Left ventricle myocardium inferior (tissue), 1 donor: ENCODE measurements at regions not wholly inside any gene's neighbourhood (a gene's known extent, or its start where the extent isn't known, plus 50 kb on each side); places are given as distances from the start of the nearest gene placed in this dataset.

Experiments
- DNase-seq: peaks from one replicate; pipeline ENCODE4 v3.0.0-alpha.2; 2020
- H3K27ac ChIP-seq: fragments of 200-600 bp; replicated peaks from 2 replicates; pipeline ENCODE4 v1.8.0; 2021
- H3K27me3 ChIP-seq: fragments of 200-600 bp; 2 replicates; pipeline ENCODE4 v1.8.0; 2021; ENCODE audit warnings: low read depth
- H3K36me3 ChIP-seq: fragments of 200-600 bp; 2 replicates; pipeline ENCODE4 v1.8.0; 2021
- H3K4me1 ChIP-seq: fragments of 200-600 bp; 2 replicates; pipeline ENCODE4 v1.8.0; 2021
- H3K4me3 ChIP-seq: fragments of 200-600 bp; 2 replicates; pipeline ENCODE4 v1.8.0; 2021; ENCODE audit warnings: mild to moderate bottlenecking, moderate library complexity
- H3K9me3 ChIP-seq: fragments of 200-600 bp; replicated peaks from 2 replicates; pipeline ENCODE4 v1.8.0; 2021
- intact Hi-C: fragments of 100-400 bp; cut with micrococcal nuclease; formaldehyde crosslinking; loops from one replicate; pipeline ENCODE4 v1.11.0; 2022
- TF ChIP-seq, protein P1 (sequence below): fragments of 200-600 bp; IDR thresholded peaks from 2 replicates; pipeline ENCODE4 v1.8.0; 2021; ENCODE audit warnings: antibody characterized with exemption, mild to moderate bottlenecking, borderline replicate concordance
- donor health status: DM: no; HTN: yes; CAD: no; lungs with severe emphysema.

DNA sequence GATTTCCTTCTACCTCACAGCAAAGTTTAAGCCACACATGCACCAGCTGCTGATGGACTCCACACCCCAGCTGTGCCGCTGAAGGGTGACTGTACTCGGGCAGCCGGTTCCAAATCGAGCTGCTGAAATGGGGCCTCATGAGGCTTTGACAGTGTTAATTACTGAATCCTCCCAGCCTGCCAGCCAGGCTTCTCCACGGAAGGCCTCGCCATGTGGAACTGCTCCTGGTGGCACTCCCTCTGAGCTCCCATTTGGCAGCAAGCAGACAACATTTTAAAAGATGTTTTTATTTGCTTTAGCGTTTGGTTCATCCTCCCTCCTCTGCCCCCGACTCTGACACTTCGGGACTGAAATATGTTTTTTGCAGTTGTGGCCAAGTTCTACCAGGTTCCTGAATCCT lies 479.4 kb upstream of the MPDZ start:
- peak; percentile 54 for DNase-seq
- peaks cover 4% of the 10 kb centered on the region for H3K4me1 ChIP-seq
- TF ChIP-seq, protein P1, sequence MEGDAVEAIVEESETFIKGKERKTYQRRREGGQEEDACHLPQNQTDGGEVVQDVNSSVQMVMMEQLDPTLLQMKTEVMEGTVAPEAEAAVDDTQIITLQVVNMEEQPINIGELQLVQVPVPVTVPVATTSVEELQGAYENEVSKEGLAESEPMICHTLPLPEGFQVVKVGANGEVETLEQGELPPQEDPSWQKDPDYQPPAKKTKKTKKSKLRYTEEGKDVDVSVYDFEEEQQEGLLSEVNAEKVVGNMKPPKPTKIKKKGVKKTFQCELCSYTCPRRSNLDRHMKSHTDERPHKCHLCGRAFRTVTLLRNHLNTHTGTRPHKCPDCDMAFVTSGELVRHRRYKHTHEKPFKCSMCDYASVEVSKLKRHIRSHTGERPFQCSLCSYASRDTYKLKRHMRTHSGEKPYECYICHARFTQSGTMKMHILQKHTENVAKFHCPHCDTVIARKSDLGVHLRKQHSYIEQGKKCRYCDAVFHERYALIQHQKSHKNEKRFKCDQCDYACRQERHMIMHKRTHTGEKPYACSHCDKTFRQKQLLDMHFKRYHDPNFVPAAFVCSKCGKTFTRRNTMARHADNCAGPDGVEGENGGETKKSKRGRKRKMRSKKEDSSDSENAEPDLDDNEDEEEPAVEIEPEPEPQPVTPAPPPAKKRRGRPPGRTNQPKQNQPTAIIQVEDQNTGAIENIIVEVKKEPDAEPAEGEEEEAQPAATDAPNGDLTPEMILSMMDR = no peak
- no peak overlapping the region for H3K27ac ChIP-seq
- H3K27me3 ChIP-seq = no peaks in the 10 kb centered on the region
- H3K4me3 ChIP-seq = no peak overlapping the region
- H3K9me3 ChIP-seq = no peaks in the 10 kb centered on the region
- no peaks in the 10 kb centered on the region for H3K36me3 ChIP-seq
- intact Hi-C loops = no loop called here

DNA sequence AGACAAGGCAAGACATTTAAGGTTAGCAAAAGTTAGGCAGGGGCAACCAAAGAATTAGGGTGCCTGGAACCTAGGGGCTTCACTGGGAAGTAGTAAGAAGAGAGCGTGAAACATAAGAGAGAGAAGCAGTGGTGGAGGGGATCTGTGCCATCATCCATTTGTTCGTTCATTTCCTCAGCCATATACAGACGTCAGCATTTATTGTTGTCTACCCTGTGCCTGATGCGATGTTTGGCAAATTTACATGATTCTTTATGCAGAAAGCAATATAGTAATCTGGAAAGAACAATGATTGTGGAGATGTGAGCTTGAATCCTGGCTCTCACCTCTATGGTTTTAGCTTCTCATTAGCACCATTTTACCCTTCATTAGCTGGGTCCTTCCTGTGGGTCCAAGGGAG lies 477.5 kb upstream of the MPDZ start:
- no peaks in the 10 kb centered on the region for H3K27me3 ChIP-seq
- intact Hi-C loops = no loop called here
- no peaks in the 10 kb centered on the region for H3K36me3 ChIP-seq
- TF ChIP-seq, protein P1 = no peak
- no peak overlapping the region for H3K4me3 ChIP-seq
- H3K4me1 ChIP-seq = peaks cover 4% of the 10 kb centered on the region
- no peak for DNase-seq
- no peak overlapping the region for H3K27ac ChIP-seq
- no peaks in the 10 kb centered on the region for H3K9me3 ChIP-seq

DNA sequence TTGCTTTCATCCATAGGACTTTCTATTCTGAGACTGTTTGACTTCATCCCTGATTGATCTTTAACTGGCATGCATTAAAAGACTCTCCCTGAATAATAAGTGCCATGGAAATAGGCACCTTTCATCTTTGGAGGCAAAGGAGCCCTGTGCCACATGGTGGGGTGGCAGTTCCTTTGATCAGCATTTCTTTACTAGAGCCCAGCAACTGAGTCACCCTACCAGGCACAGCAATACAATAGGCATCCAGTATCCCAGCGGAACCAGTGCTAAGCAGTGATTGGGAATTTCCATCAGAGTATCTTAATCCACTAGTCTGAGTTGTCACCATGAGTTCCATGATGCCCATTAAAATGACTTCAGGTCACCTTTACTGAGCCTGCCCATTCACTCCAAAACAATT lies 476.1 kb upstream of the MPDZ start:
- no peak overlapping the region for H3K27ac ChIP-seq
- intact Hi-C loops = no loop called here
- H3K36me3 ChIP-seq = no peaks in the 10 kb centered on the region
- H3K27me3 ChIP-seq = no peaks in the 10 kb centered on the region
- no peak for DNase-seq
- H3K4me1 ChIP-seq = peaks cover 4% of the 10 kb centered on the region
- no peaks in the 10 kb centered on the region for H3K9me3 ChIP-seq
- no peak overlapping the region for H3K4me3 ChIP-seq
- TF ChIP-seq, protein P1 = no peak

DNA sequence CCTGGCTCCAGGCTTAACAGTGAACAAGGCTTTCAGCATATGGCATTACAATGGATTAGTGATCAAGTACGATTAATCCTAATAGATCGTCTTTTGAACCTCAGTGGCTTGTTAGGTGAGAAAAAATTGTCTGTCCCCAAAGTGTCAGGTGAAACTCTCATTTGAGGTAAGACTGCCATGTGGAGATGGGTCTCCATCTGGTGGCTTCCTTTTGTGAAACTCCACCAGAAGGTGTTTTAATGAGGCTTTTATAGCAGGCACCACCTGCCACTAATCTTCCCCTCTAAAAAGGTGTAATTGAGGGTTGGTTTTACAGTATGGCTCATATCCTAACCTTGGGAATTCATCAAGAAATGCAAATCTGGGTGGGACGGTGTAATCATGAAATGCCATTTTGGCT lies 471.1 kb upstream of the MPDZ start:
- intact Hi-C loops = no loop called here
- Histone ChIP-seq H3K4me1 (no peaks in the 10 kb centered on the region), H3K27ac (no peak overlapping the region), H3K27me3 (no peaks in the 10 kb centered on the region), H3K4me3 (no peak overlapping the region), H3K36me3 (no peaks in the 10 kb centered on the region), H3K9me3 (peaks cover 4% of the 10 kb centered on the region)
- TF ChIP-seq, protein P1 = no peak
- DNase-seq = no peak

DNA sequence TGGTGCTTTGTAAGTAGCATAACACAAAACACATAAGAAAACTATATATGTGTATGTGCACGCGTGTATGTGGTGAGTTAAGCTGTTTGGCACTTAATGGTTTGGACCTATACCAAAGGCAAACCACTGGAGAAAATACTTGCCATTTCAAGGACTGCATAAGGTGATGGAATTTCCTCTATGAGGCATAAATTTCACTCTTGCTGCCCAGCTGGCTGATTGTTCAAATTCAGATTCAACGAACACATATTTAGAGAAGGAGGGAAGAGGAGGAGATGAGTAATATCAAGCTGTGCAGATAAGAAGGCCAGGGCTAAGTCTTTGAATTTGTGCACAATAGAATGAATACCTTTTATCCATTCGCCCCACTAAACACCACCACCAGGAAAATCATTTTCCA lies 470.6 kb upstream of the MPDZ start:
- DNase-seq = no peak
- intact Hi-C loops = no loop called here
- H3K9me3 ChIP-seq = peaks cover 4% of the 10 kb centered on the region
- H3K27ac ChIP-seq = no peak overlapping the region
- no peak overlapping the region for H3K4me3 ChIP-seq
- no peaks in the 10 kb centered on the region for H3K27me3 ChIP-seq
- H3K4me1 ChIP-seq = no peaks in the 10 kb centered on the region
- H3K36me3 ChIP-seq = no peaks in the 10 kb centered on the region
- TF ChIP-seq, protein P1 = no peak

DNA sequence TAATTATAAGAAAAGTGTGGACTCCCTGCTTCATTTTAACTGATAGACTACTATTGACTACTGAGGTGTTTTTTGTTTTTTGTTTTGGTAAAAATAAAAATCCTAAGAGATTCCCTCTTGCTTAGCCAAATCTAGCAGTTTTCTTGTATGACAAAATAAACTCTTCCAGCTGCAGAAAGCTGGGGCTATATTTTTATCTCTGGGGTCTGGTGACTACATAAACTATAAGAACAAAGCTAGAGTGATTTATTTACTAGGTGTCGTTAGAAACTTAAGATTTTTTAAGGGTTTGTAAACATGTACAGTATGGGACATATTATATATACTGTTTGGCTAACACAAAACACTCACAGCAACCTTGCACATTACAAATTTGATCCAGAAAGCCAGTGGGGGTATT lies 467.4 kb upstream of the MPDZ start:
- no peak for DNase-seq
- peaks cover 4% of the 10 kb centered on the region for H3K9me3 ChIP-seq
- H3K27ac ChIP-seq = no peak overlapping the region
- TF ChIP-seq, protein P1 = no peak
- H3K36me3 ChIP-seq = no peaks in the 10 kb centered on the region
- H3K27me3 ChIP-seq = no peaks in the 10 kb centered on the region
- no peak overlapping the region for H3K4me3 ChIP-seq
- intact Hi-C loops = no loop called here
- H3K4me1 ChIP-seq = no peaks in the 10 kb centered on the region
